Caco-2 (cell line): ENCODE measurements at regions not wholly inside any gene's neighbourhood (a gene's known extent, or its start where the extent isn't known, plus 50 kb on each side); places are given as distances from the start of the nearest gene placed in this dataset.

Source experiments
- BruUV-seq: library from RNA; stranded (reverse); fragments of 400-500 nt; replicated peaks from 2 replicates; lab custom pipeline; 2021; lab: Mats Ljungman, UMichigan
- CTCF ChIA-PET: fragments of 300-600 bp; sonication (Branson Sonifier 250); formaldehyde crosslinking; loops from one replicate; lab custom pipeline; 2022; ENCODE audit warnings: antibody characterized with exemption; lab: Charles Lee
- POLR2A ChIA-PET: fragments of 300-600 bp; sonication (Branson Sonifier 250); formaldehyde crosslinking; loops from one replicate; lab custom pipeline; 2022; ENCODE audit warnings: antibody characterized with exemption; lab: Charles Lee
- DNase-seq, 2 experiments: peaks; one replicate each; pipeline versions ENCODE4 v3.0.0 to v3.0.0-alpha.2; 2020 to 2022
- H3K27me3 ChIP-seq: replicated peaks from 2 replicates; pipeline ENCODE4 v1.6.0; 2011; ENCODE audit warnings: low read length; ENCODE audit not compliant: control insufficient read depth, insufficient read depth
- H3K36me3 ChIP-seq: 2 replicates; pipeline ENCODE4 v1.5.1; 2011; ENCODE audit warnings: low read length; ENCODE audit not compliant: control insufficient read depth, insufficient read depth
- H3K4me1 ChIP-seq: fragments of 250-450 bp; sonication (Bioruptor Pico); 2 replicates; pipeline ENCODE4 v1.5.1; 2020; ENCODE audit warnings: mild to moderate bottlenecking
- H3K4me3 ChIP-seq: 2 replicates; pipeline ENCODE4 v1.5.1; 2011; ENCODE audit warnings: low read depth, mild to moderate bottlenecking, control low read depth, low read length
- H3K9me3 ChIP-seq: fragments of 250-450 bp; sonication (Bioruptor Pico); 2 replicates; pipeline ENCODE4 v1.5.1; 2020; ENCODE audit warnings: mild to moderate bottlenecking, moderate library complexity
- H3K27ac Mint-ChIP-seq: one replicate; pipeline ENCODE4 v1.8.0; 2022; ENCODE audit warnings: mixed read lengths; ENCODE audit not compliant: unreplicated experiment
- H3K27me3 Mint-ChIP-seq: one replicate; pipeline ENCODE4 v1.8.0; 2022; ENCODE audit warnings: mixed read lengths; ENCODE audit not compliant: insufficient read depth, unreplicated experiment
- H3K36me3 Mint-ChIP-seq: one replicate; pipeline ENCODE4 v1.8.0; 2022; ENCODE audit warnings: mild to moderate bottlenecking, mixed read lengths; ENCODE audit not compliant: insufficient read depth, unreplicated experiment
- H3K4me1 Mint-ChIP-seq: one replicate; pipeline ENCODE4 v1.8.0; 2022; ENCODE audit warnings: low read depth, mixed read lengths; ENCODE audit not compliant: unreplicated experiment
- H3K4me3 Mint-ChIP-seq: one replicate; pipeline ENCODE4 v1.8.0; 2022; ENCODE audit warnings: mild to moderate bottlenecking, moderate library complexity, mixed read lengths; ENCODE audit not compliant: unreplicated experiment
- H3K9me3 Mint-ChIP-seq: one replicate; pipeline ENCODE4 v1.8.0; 2022; ENCODE audit warnings: mixed read lengths; ENCODE audit not compliant: unreplicated experiment
- CTCF ChIP-seq, 2 experiments: fragments of 200-600 bp in 1 of 2; IDR thresholded peaks; 1 replicate in 1 of 2; 2 replicates in 1 of 2; pipeline versions ENCODE4 v1.5.1 to v1.8.0; 2011 to 2022; ENCODE audit warnings: antibody characterized with exemption in 1 of 2, control low read depth in 1 of 2, inconsistent platforms in 1 of 2, low read depth in 1 of 2, low read length in 1 of 2, mild to moderate bottlenecking in 1 of 2, moderate library complexity in 1 of 2; ENCODE audit not compliant: insufficient read depth in 1 of 2, severe bottlenecking in 1 of 2, unreplicated experiment in 1 of 2
- intact Hi-C: fragments of 100-400 bp; cut with micrococcal nuclease; formaldehyde crosslinking; loops from one replicate; pipeline ENCODE4 v1.10.0; 2022; ENCODE audit not compliant: unreplicated experiment

GRCh38 chr12:105819549-105819948 is 319.2 kb downstream of the NUAK1 start:
- H3K27me3 ChIP-seq = no peaks in the 10 kb centered on the region
- H3K36me3 Mint-ChIP-seq = no peaks in the 10 kb centered on the region
- ChIA-PET POLR2A (no interaction called here), CTCF (no interaction called here)
- no peak overlapping the region for H3K4me3 Mint-ChIP-seq
- 0 out of 2 replicates have a peak, but pooled peaks cover 5% of the 10 kb centered on the region for H3K4me1 ChIP-seq
- peaks cover 3% of the 10 kb centered on the region for H3K27me3 Mint-ChIP-seq
- H3K4me3 ChIP-seq = no peak overlapping the region
- TF ChIP-seq CTCF (IDR thresholded peaks at IDR 0.05; ENCODE audit: insufficient read depth in 1 of 2, low read depth in 1 of 2, low read length in 1 of 2, severe bottlenecking in 1 of 2, unreplicated experiment in 1 of 2) = no peak
- BruUV-seq = no TSS peak
- intact Hi-C loops = no loop called here
- H3K9me3 Mint-ChIP-seq = no peaks in the 10 kb centered on the region
- no peaks in the 10 kb centered on the region for H3K4me1 Mint-ChIP-seq
- H3K36me3 ChIP-seq = no peaks in the 10 kb centered on the region
- DNase-seq = no peak
- no peak overlapping the region for H3K27ac Mint-ChIP-seq
- no peaks in the 10 kb centered on the region for H3K9me3 ChIP-seq

- DNase-seq = no peak
- Mint-ChIP-seq H3K9me3 (no peaks in the 10 kb centered on the region), H3K4me3 (no peak overlapping the region), H3K36me3 (no peaks in the 10 kb centered on the region), H3K4me1 (no peaks in the 10 kb centered on the region), H3K27me3 (peaks cover 3% of the 10 kb centered on the region), H3K27ac (no peak overlapping the region)
- H3K36me3 ChIP-seq = no peaks in the 10 kb centered on the region
- TF ChIP-seq CTCF (IDR thresholded peaks at IDR 0.05; ENCODE audit: insufficient read depth in 1 of 2, low read depth in 1 of 2, low read length in 1 of 2, severe bottlenecking in 1 of 2, unreplicated experiment in 1 of 2) = no peak
- CTCF ChIA-PET = no interaction called here
- POLR2A ChIA-PET = no interaction called here
- H3K9me3 ChIP-seq = no peaks in the 10 kb centered on the region
- no peaks in the 10 kb centered on the region for H3K4me1 ChIP-seq
- no TSS peak for BruUV-seq
- no peaks in the 10 kb centered on the region for H3K27me3 ChIP-seq
- H3K4me3 ChIP-seq = no peak overlapping the region
- intact Hi-C loops = no loop called here
Observed at GRCh38 chr12:105820429-105821125, 318.2 kb downstream of the NUAK1 start.

GRCh38 chr12:105822131-105823105 is 316.3 kb downstream of the NUAK1 start:
- Mint-ChIP-seq H3K4me3 (no peak overlapping the region), H3K9me3 (no peaks in the 10 kb centered on the region), H3K36me3 (no peaks in the 10 kb centered on the region), H3K27me3 (peaks cover 3% of the 10 kb centered on the region), H3K4me1 (no peaks in the 10 kb centered on the region), H3K27ac (no peak overlapping the region)
- TF ChIP-seq CTCF (IDR thresholded peaks at IDR 0.05; ENCODE audit: insufficient read depth in 1 of 2, low read depth in 1 of 2, low read length in 1 of 2, severe bottlenecking in 1 of 2, unreplicated experiment in 1 of 2) = no peak
- no peaks in the 10 kb centered on the region for H3K36me3 ChIP-seq
- no TSS peak for BruUV-seq
- no peak for DNase-seq
- H3K4me3 ChIP-seq = no peak overlapping the region
- CTCF ChIA-PET = no interaction called here
- H3K4me1 ChIP-seq = no peaks in the 10 kb centered on the region
- POLR2A ChIA-PET = no interaction called here
- intact Hi-C loops = no loop called here
- no peaks in the 10 kb centered on the region for H3K27me3 ChIP-seq
- H3K9me3 ChIP-seq = no peaks in the 10 kb centered on the region
